GM12892 (cell line): ENCODE measurements at regions not wholly inside any gene's neighbourhood (a gene's known extent, or its start where the extent isn't known, plus 50 kb on each side); places are given as distances from the start of the nearest gene placed in this dataset.

Experiments used
- DNase-seq: peaks from one replicate; pipeline ENCODE4 v3.0.0; 2011; ENCODE audit not compliant: insufficient read length
- FAIRE-seq: peaks from 2 replicates; lab custom pipeline; 2011; peaks lifted over from hg19 to GRCh38; lab: Jason Lieb, UNC
- POLR2A ChIP-seq: IDR thresholded peaks from 2 replicates; pipeline ENCODE4 v1.6.1; 2011; ENCODE audit warnings: low read depth, low read length, control low read depth
- POLR2AphosphoS5 ChIP-seq: IDR thresholded peaks from 2 replicates; pipeline ENCODE4 v1.6.1; 2011; ENCODE audit warnings: low read depth, low read length, control low read depth
- TAF1 ChIP-seq: IDR thresholded peaks from 2 replicates; pipeline ENCODE4 v1.6.1; 2011; ENCODE audit warnings: low read depth, mild to moderate bottlenecking, control low read depth, low read length, borderline replicate concordance

GRCh38 chr1:4263699-4264098 is 363.6 kb upstream of the C1orf174 start:
- FAIRE-seq (no peak), DNase-seq (no peak)
- no peak for TF ChIP-seq POLR2AphosphoS5
- no peak for TF ChIP-seq POLR2A
- no peak for TF ChIP-seq TAF1

GRCh38 chr1:4265836-4266235 is 365.8 kb upstream of the C1orf174 start:
- TF ChIP-seq POLR2A (no peak), POLR2AphosphoS5 (no peak), TAF1 (no peak)
- DNase-seq: no peak
- no peak for FAIRE-seq

- TF ChIP-seq TAF1 (no peak), POLR2A (no peak)
- FAIRE-seq: no peak
- no peak for DNase-seq
These were observed 367.5 kb upstream of the C1orf174 start for GRCh38 chr1:4267381-4268261.

- TF ChIP-seq POLR2A (no peak), TAF1 (no peak), POLR2AphosphoS5 (no peak)
- FAIRE-seq: no peak
- no peak for DNase-seq
These were observed 368.3 kb upstream of the C1orf174 start for GRCh38 chr1:4268262-4268888.

- TF ChIP-seq POLR2AphosphoS5: no peak
- no peak for TF ChIP-seq POLR2A
- no peak for TF ChIP-seq TAF1
- FAIRE-seq: no peak
These were observed 368.8 kb upstream of the C1orf174 start for GRCh38 chr1:4268889-4269284.

GRCh38 chr1:4269330-4269729 is 369.3 kb upstream of the C1orf174 start:
- TF ChIP-seq TAF1 (no peak), POLR2AphosphoS5 (no peak), POLR2A (no peak)
- no peak for DNase-seq
- FAIRE-seq: no peak

More at GRCh38 chr1:4268889-4269284, 368.8 kb upstream of the C1orf174 start:
- DNase-seq: no peak

GRCh38 chr1:4269952-4270570 is 370.0 kb upstream of the C1orf174 start:
- TF ChIP-seq POLR2A: no peak
- no peak for TF ChIP-seq POLR2AphosphoS5
- TF ChIP-seq TAF1: no peak
- DNase-seq (no peak), FAIRE-seq (no peak)

- no peak for FAIRE-seq
- DNase-seq: no peak
- TF ChIP-seq POLR2AphosphoS5 (no peak), POLR2A (no peak), TAF1 (no peak)
These were observed 370.7 kb upstream of the C1orf174 start for GRCh38 chr1:4270651-4271337.

- no peak for DNase-seq
- no peak for TF ChIP-seq TAF1
- TF ChIP-seq POLR2A: no peak
- no peak for TF ChIP-seq POLR2AphosphoS5
- FAIRE-seq: no peak
These were observed 371.4 kb upstream of the C1orf174 start for GRCh38 chr1:4271338-4271998.

GRCh38 chr1:4272568-4272967 is 372.5 kb upstream of the C1orf174 start:
- TF ChIP-seq POLR2A (no peak), POLR2AphosphoS5 (no peak), TAF1 (no peak)
- FAIRE-seq: no peak
- DNase-seq: no peak

- no peak for FAIRE-seq
- TF ChIP-seq TAF1 (no peak), POLR2A (no peak), POLR2AphosphoS5 (no peak)
- DNase-seq: no peak
These were observed 373.2 kb upstream of the C1orf174 start for GRCh38 chr1:4273243-4273642.

- no peak for DNase-seq
- TF ChIP-seq TAF1 (no peak), POLR2AphosphoS5 (no peak), POLR2A (no peak)
- no peak for FAIRE-seq
These were observed 373.7 kb upstream of the C1orf174 start for GRCh38 chr1:4273747-4274146.
